ENCODE measurements at regions not wholly inside any gene's neighbourhood (a gene's known extent, or its start where the extent isn't known, plus 50 kb on each side); places are given as distances from the start of the nearest gene placed in this dataset.

GRCh38 chr11:45546366-45546765 is 119.1 kb downstream of the CHST1 start:
- H3K27ac Mint-ChIP-seq = no peak overlapping the region
- DNase-seq (no peak), ATAC-seq (ENCODE audit: low read depth in 2 of 2) (no peak)
- H3K4me1 Mint-ChIP-seq = no peaks in the 10 kb centered on the region
- peaks cover 0 to 6% of the 10 kb centered on the region in 2 donors for H3K36me3 Mint-ChIP-seq
- H3K9me3 Mint-ChIP-seq = peaks cover 0 to 2% (median 0%) of the 10 kb centered on the region in 7 donors
- no peak overlapping the region for H3K4me3 Mint-ChIP-seq
- H3K27me3 Mint-ChIP-seq = peaks cover 8 to 43% (median 10%) of the 10 kb centered on the region in 3 donors

- DNase-seq (no peak), ATAC-seq (ENCODE audit: low read depth in 2 of 2) (no peak)
- H3K4me1 Mint-ChIP-seq = no peaks in the 10 kb centered on the region
- peaks cover 5 to 46% (median 10%) of the 10 kb centered on the region in 3 donors for H3K27me3 Mint-ChIP-seq
- peaks cover 0 to 2% (median 0%) of the 10 kb centered on the region in 7 donors for H3K9me3 Mint-ChIP-seq
- peaks cover 0 to 6% of the 10 kb centered on the region in 2 donors for H3K36me3 Mint-ChIP-seq
- H3K4me3 Mint-ChIP-seq = no peak overlapping the region
- H3K27ac Mint-ChIP-seq = no peak overlapping the region
Measured at GRCh38 chr11:45544826-45545225, 120.6 kb downstream of the CHST1 start.

GRCh38 chr11:45543808-45544422 is 121.5 kb downstream of the CHST1 start:
- peaks cover 0 to 2% (median 0%) of the 10 kb centered on the region in 7 donors for H3K9me3 Mint-ChIP-seq
- H3K36me3 Mint-ChIP-seq = peaks cover 0 to 6% of the 10 kb centered on the region in 2 donors
- H3K4me1 Mint-ChIP-seq = no peaks in the 10 kb centered on the region
- H3K27ac Mint-ChIP-seq = peak overlapping the region in 1 of 6 donors; percentile 8
- ATAC-seq (ENCODE audit: low read depth in 2 of 2) (no peak), DNase-seq (no peak)
- H3K27me3 Mint-ChIP-seq = peaks cover 4 to 45% (median 10%) of the 10 kb centered on the region in 3 donors
- H3K4me3 Mint-ChIP-seq = no peak overlapping the region

- Mint-ChIP-seq H3K9me3 (peaks cover 0 to 2% (median 0%) of the 10 kb centered on the region in 7 donors), H3K27me3 (peaks cover 4 to 45% (median 10%) of the 10 kb centered on the region in 3 donors), H3K36me3 (peaks cover 0 to 6% of the 10 kb centered on the region in 2 donors), H3K4me3 (no peak overlapping the region), H3K4me1 (no peaks in the 10 kb centered on the region), H3K27ac (no peak overlapping the region)
- DNase-seq (no peak), ATAC-seq (ENCODE audit: low read depth in 2 of 2) (no peak)
Measured at GRCh38 chr11:45543081-45543480, 122.3 kb downstream of the CHST1 start.

- ATAC-seq (ENCODE audit: low read depth in 2 of 2) = no peak
Measured at GRCh38 chr11:45541693-45542434, 123.6 kb downstream of the CHST1 start.

GRCh38 chr11:45538939-45539338 is 126.5 kb downstream of the CHST1 start:
- Mint-ChIP-seq H3K36me3 (peaks cover 0 to 6% of the 10 kb centered on the region in 2 donors), H3K4me1 (no peaks in the 10 kb centered on the region), H3K4me3 (no peak overlapping the region), H3K27me3 (peaks cover 10 to 50% (median 22%) of the 10 kb centered on the region in 3 donors), H3K27ac (no peak overlapping the region), H3K9me3 (peaks cover 0 to 2% (median 0%) of the 10 kb centered on the region in 7 donors)
- DNase-seq = no peak
- no peak for ATAC-seq (ENCODE audit: low read depth in 2 of 2)

More at GRCh38 chr11:45541693-45542434, 123.6 kb downstream of the CHST1 start:
- Mint-ChIP-seq H3K27me3 (peaks cover 4 to 46% (median 15%) of the 10 kb centered on the region in 3 donors), H3K9me3 (peaks cover 0 to 2% (median 0%) of the 10 kb centered on the region in 7 donors), H3K36me3 (peaks cover 0 to 6% of the 10 kb centered on the region in 2 donors), H3K4me1 (no peaks in the 10 kb centered on the region), H3K4me3 (no peak overlapping the region), H3K27ac (no peak overlapping the region)
- DNase-seq = no peak

- ATAC-seq (ENCODE audit: low read depth in 2 of 2) (no peak), DNase-seq (no peak)
- Mint-ChIP-seq H3K4me1 (no peaks in the 10 kb centered on the region), H3K27me3 (peaks cover 11 to 47% (median 22%) of the 10 kb centered on the region in 3 donors), H3K9me3 (peaks cover 0 to 2% (median 0%) of the 10 kb centered on the region in 7 donors), H3K36me3 (peaks cover 0 to 6% of the 10 kb centered on the region in 2 donors), H3K4me3 (no peak overlapping the region), H3K27ac (no peak overlapping the region)
Measured at GRCh38 chr11:45538363-45538762, 127.1 kb downstream of the CHST1 start.

GRCh38 chr11:45537614-45538013 is 127.8 kb downstream of the CHST1 start:
- Mint-ChIP-seq H3K9me3 (peaks cover 0 to 1% (median 0%) of the 10 kb centered on the region in 7 donors), H3K4me1 (no peaks in the 10 kb centered on the region), H3K4me3 (no peak overlapping the region), H3K27ac (no peak overlapping the region), H3K27me3 (peaks cover 16 to 47% (median 19%) of the 10 kb centered on the region in 3 donors), H3K36me3 (peaks cover 0 to 6% of the 10 kb centered on the region in 2 donors)
- DNase-seq (no peak), ATAC-seq (ENCODE audit: low read depth in 2 of 2) (no peak)

- H3K4me1 Mint-ChIP-seq = no peaks in the 10 kb centered on the region
- DNase-seq = no peak
- H3K4me3 Mint-ChIP-seq = no peak overlapping the region
- H3K27me3 Mint-ChIP-seq = peaks cover 19 to 46% (median 22%) of the 10 kb centered on the region in 3 donors
- peak overlapping the region in 1 of 6 donors; percentile 88 for H3K27ac Mint-ChIP-seq
- no peak for ATAC-seq (ENCODE audit: low read depth in 2 of 2)
- H3K36me3 Mint-ChIP-seq = no peaks in the 10 kb centered on the region
- no peaks in the 10 kb centered on the region for H3K9me3 Mint-ChIP-seq
Measured at GRCh38 chr11:45535033-45535432, 130.4 kb downstream of the CHST1 start.

GRCh38 chr11:45534132-45534531 is 131.3 kb downstream of the CHST1 start:
- no peaks in the 10 kb centered on the region for H3K9me3 Mint-ChIP-seq
- DNase-seq (no peak), ATAC-seq (ENCODE audit: low read depth in 2 of 2) (no peak)
- peaks cover 24 to 42% (median 26%) of the 10 kb centered on the region in 3 donors for H3K27me3 Mint-ChIP-seq
- H3K36me3 Mint-ChIP-seq = no peaks in the 10 kb centered on the region
- no peak overlapping the region for H3K4me3 Mint-ChIP-seq
- H3K27ac Mint-ChIP-seq = no peak overlapping the region
- H3K4me1 Mint-ChIP-seq = no peaks in the 10 kb centered on the region

- Mint-ChIP-seq H3K27me3 (peaks cover 24 to 42% (median 24%) of the 10 kb centered on the region in 3 donors), H3K4me1 (no peaks in the 10 kb centered on the region), H3K36me3 (no peaks in the 10 kb centered on the region), H3K9me3 (no peaks in the 10 kb centered on the region), H3K4me3 (no peak overlapping the region), H3K27ac (no peak overlapping the region)
- DNase-seq (no peak), ATAC-seq (ENCODE audit: low read depth in 2 of 2) (no peak)
Measured at GRCh38 chr11:45532546-45532945, 132.9 kb downstream of the CHST1 start.

GRCh38 chr11:45530776-45531175 is 134.6 kb downstream of the CHST1 start:
- Mint-ChIP-seq H3K4me3 (no peak overlapping the region), H3K9me3 (no peaks in the 10 kb centered on the region), H3K27me3 (peaks cover 20 to 32% (median 23%) of the 10 kb centered on the region in 3 donors), H3K27ac (no peak overlapping the region), H3K36me3 (no peaks in the 10 kb centered on the region), H3K4me1 (no peaks in the 10 kb centered on the region)
- no peak for ATAC-seq (ENCODE audit: low read depth in 2 of 2)
- DNase-seq = no peak

GRCh38 chr11:45530111-45530510 is 135.3 kb downstream of the CHST1 start:
- DNase-seq = no peak
- H3K27ac Mint-ChIP-seq = no peak overlapping the region

GRCh38 chr11:45528435-45528834 is 137.0 kb downstream of the CHST1 start:
- no peak overlapping the region for H3K27ac Mint-ChIP-seq
- no peaks in the 10 kb centered on the region for H3K4me1 Mint-ChIP-seq
- H3K36me3 Mint-ChIP-seq = peaks cover 0 to 16% of the 10 kb centered on the region in 2 donors
- DNase-seq (no peak), ATAC-seq (ENCODE audit: low read depth in 2 of 2) (no peak)
- H3K27me3 Mint-ChIP-seq = peaks cover 16 to 34% (median 19%) of the 10 kb centered on the region in 3 donors
- no peak overlapping the region for H3K4me3 Mint-ChIP-seq
- peaks cover 0 to 15% (median 10%) of the 10 kb centered on the region in 7 donors for H3K9me3 Mint-ChIP-seq

More at GRCh38 chr11:45530111-45530510, 135.3 kb downstream of the CHST1 start:
- Mint-ChIP-seq H3K4me1 (no peaks in the 10 kb centered on the region), H3K36me3 (peaks cover 0 to 2% of the 10 kb centered on the region in 2 donors), H3K4me3 (no peak overlapping the region), H3K27me3 (peaks cover 19 to 33% (median 23%) of the 10 kb centered on the region in 3 donors), H3K9me3 (peaks cover 0 to under 1% (median 0%) of the 10 kb centered on the region in 7 donors)
- no peak for ATAC-seq (ENCODE audit: low read depth in 2 of 2)

Measured in naive B cell (primary cell).